ENCODE measurements at regions not wholly inside any gene's neighbourhood (a gene's known extent, or its start where the extent isn't known, plus 50 kb on each side); places are given as distances from the start of the nearest gene placed in this dataset.

DNA sequence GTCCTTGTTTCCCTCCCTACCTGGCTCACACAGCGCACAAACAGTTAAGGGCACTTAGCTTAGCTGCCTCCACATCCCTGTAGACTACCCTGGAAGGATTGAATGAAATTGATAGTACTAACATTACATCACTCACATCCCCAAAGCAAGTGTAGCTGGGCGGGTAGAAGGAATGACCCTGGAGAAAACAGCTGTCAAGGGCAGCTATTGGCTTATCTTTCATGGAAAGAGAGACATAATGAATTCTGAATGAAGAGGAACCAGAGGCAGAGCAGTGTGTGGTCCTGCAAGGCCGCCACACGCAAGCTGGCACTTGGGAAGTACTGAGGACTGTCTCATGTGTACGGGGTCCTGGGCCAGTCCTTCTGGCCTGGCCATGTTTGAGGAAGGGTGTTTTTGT is 369.6 kb upstream of the RGMA start:
- H3K4me3 ChIP-seq (ENCODE audit: low read depth, low read length) = no peak overlapping the region
- TF ChIP-seq, protein P1, sequence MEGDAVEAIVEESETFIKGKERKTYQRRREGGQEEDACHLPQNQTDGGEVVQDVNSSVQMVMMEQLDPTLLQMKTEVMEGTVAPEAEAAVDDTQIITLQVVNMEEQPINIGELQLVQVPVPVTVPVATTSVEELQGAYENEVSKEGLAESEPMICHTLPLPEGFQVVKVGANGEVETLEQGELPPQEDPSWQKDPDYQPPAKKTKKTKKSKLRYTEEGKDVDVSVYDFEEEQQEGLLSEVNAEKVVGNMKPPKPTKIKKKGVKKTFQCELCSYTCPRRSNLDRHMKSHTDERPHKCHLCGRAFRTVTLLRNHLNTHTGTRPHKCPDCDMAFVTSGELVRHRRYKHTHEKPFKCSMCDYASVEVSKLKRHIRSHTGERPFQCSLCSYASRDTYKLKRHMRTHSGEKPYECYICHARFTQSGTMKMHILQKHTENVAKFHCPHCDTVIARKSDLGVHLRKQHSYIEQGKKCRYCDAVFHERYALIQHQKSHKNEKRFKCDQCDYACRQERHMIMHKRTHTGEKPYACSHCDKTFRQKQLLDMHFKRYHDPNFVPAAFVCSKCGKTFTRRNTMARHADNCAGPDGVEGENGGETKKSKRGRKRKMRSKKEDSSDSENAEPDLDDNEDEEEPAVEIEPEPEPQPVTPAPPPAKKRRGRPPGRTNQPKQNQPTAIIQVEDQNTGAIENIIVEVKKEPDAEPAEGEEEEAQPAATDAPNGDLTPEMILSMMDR (conservative IDR thresholded peaks at IDR 0.05; ENCODE audit: low read depth, low read length) = no peak
- DNase-seq (ENCODE audit: low read depth) = no peak

DNA sequence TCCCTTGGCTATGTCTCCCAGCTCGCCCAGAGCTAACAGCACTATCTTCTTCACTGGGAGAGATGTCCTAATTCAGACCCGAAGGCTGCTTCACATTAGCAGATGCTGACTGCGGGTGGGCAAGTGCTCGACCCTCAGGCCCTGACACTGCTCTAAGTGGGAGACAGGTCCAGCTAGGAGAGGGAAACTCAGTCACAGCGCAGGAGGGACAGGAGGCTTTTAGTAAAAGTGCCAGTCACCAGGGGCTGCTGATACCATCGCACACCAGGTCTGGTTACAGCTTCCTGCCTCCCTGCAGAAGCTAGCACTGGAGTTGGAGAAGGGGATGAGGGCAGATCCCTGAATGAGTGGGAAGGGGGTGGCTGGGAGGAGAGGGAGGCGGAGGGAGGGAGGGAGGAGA is 365.8 kb upstream of the RGMA start:
- no peak for DNase-seq (ENCODE audit: low read depth)
- TF ChIP-seq, protein P1 (conservative IDR thresholded peaks at IDR 0.05; ENCODE audit: low read depth, low read length) = no peak
- H3K4me3 ChIP-seq (ENCODE audit: low read depth, low read length) = no peak overlapping the region

GRCh38 chr15:93452537-93453211 is 363.7 kb upstream of the RGMA start:
- H3K4me3 ChIP-seq (ENCODE audit: low read depth, low read length) = no peak overlapping the region
- TF ChIP-seq, protein P1 (conservative IDR thresholded peaks at IDR 0.05; ENCODE audit: low read depth, low read length) = no peak
- DNase-seq (ENCODE audit: low read depth) = no peak

- no peak overlapping the region for H3K4me3 ChIP-seq (ENCODE audit: low read depth, low read length)
- DNase-seq (ENCODE audit: low read depth) = no peak
- TF ChIP-seq, protein P1 (conservative IDR thresholded peaks at IDR 0.05; ENCODE audit: low read depth, low read length) = no peak
Observed at GRCh38 chr15:93451822-93452221, 362.8 kb upstream of the RGMA start.

DNA sequence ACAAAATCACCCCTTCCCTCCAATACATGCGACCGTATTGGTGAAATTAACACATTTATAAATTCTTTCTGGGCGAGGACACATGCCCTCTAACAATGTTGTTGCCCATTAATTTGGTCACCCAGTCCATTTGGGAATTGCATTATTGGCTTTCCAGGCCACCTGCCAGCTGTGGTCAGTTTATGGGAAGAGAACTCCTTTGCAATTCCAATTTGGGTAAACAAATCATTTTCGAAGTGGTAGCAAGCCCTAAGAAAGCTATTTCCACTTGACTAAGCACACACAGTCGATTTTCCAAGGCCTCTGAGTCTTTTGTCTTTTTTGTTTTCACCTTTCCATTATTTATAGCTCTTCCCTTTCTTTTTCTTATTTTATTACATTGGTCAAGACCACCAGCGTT is 362.3 kb upstream of the RGMA start:
- H3K4me3 ChIP-seq (ENCODE audit: low read depth, low read length) = no peak overlapping the region
- TF ChIP-seq, protein P1 (conservative IDR thresholded peaks at IDR 0.05; ENCODE audit: low read depth, low read length) = no peak
- DNase-seq (ENCODE audit: low read depth) = no peak

DNA sequence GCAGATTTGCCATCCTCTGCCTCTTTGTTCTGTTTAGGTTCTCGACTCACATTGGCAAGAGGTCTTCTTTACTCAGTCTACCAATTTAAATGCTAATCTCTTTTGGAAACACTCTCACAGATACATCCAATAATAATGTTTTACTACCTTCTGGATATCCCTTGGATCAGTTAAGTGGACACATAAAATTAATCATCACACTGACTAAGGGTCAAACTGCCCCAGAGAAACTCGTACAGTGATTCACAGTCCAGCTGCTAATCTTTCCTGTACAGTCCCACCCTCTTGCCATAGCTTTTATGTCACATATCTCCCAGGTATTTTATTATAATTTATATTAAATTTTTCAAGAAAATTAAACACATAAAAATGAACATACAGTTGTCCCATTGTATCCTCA is 360.8 kb upstream of the RGMA start:
- TF ChIP-seq, protein P1 (conservative IDR thresholded peaks at IDR 0.05; ENCODE audit: low read depth, low read length) = no peak
- no peak for DNase-seq (ENCODE audit: low read depth)
- H3K4me3 ChIP-seq (ENCODE audit: low read depth, low read length) = no peak overlapping the region

- no peak overlapping the region for H3K4me3 ChIP-seq (ENCODE audit: low read depth, low read length)
- TF ChIP-seq, protein P1 (conservative IDR thresholded peaks at IDR 0.05; ENCODE audit: low read depth, low read length) = no peak
- DNase-seq (ENCODE audit: low read depth) = no peak
Observed at GRCh38 chr15:93438310-93438709, 349.3 kb upstream of the RGMA start.

Measured in choroid plexus epithelial cell (primary cell).